HEK293 (cell line): ENCODE measurements at regions not wholly inside any gene's neighbourhood (a gene's known extent, or its start where the extent isn't known, plus 50 kb on each side); places are given as distances from the start of the nearest gene placed in this dataset.
"Not testable (repeated sequence)": the region's sequence is repeated elsewhere in the genome, so short reads cannot be mapped to it uniquely, and the experiment has no call there.

Experiments used
- CTCF ChIA-PET: fragments of 350-600 bp; formaldehyde crosslinking; extraction: SDS; loops from one replicate; lab custom pipeline; 2021; ENCODE audit warnings: antibody characterized with exemption; lab: Yijun Ruan, JAX
- POLR2A ChIA-PET: fragments of 300-600 bp; formaldehyde crosslinking; extraction: SDS; loops from one replicate; lab custom pipeline; 2020; ENCODE audit warnings: antibody characterized with exemption, inconsistent platforms; lab: Yijun Ruan, JAX
- H3K27ac ChIP-seq: fragments of 200-500 bp; sonication (Bioruptor generic); 2 replicates; pipeline ENCODE4 v1.5.1; 2014; ENCODE audit warnings: low read depth, low read length, control low read depth, inconsistent platforms; ENCODE audit errors: extremely low read depth
- H3K36me3 ChIP-seq, 2 experiments: fragments of 200-500 bp in 1 of 2; sonication (Bioruptor generic) in 1 of 2; 1 replicate in 1 of 2; 2 replicates in 1 of 2; pipeline ENCODE4 v1.5.1; 2014 to 2017; ENCODE audit warnings: inconsistent platforms in 2 of 2, low read length in 2 of 2; ENCODE audit not compliant: control insufficient read depth in 2 of 2, insufficient read depth in 1 of 2
- H3K4me1 ChIP-seq: fragments of 200-500 bp; sonication (Bioruptor generic); 2 replicates; pipeline ENCODE4 v1.5.1; 2014; ENCODE audit warnings: mild to moderate bottlenecking, low read length, inconsistent platforms; ENCODE audit not compliant: control insufficient read depth, insufficient read depth
- H3K4me3 ChIP-seq: 2 replicates; pipeline ENCODE4 v1.5.1; 2011; ENCODE audit warnings: low read depth, mild to moderate bottlenecking, control low read depth, low read length, moderate library complexity
- H3K9me3 ChIP-seq: fragments of 200-500 bp; sonication (Bioruptor generic); 2 replicates; pipeline ENCODE4 v1.5.1; 2014; ENCODE audit warnings: low read depth, low read length, inconsistent platforms; ENCODE audit not compliant: control insufficient read depth, insufficient read depth
- MZF1 ChIP-seq: fragments of 450-650 bp; formaldehyde crosslinking; IDR thresholded peaks from 2 replicates; pipeline ENCODE4 v1.5.1; 2017; ENCODE audit warnings: missing biosample characterization, missing genetic modification characterization, borderline replicate concordance
- PRDM1 ChIP-seq: fragments of 450-650 bp; formaldehyde crosslinking; IDR thresholded peaks from 2 replicates; pipeline ENCODE4; 2016; ENCODE audit warnings: missing biosample characterization, missing genetic modification characterization
- SP2 ChIP-seq: fragments of 450-650 bp; formaldehyde crosslinking; IDR thresholded peaks from 2 replicates; pipeline ENCODE4 v1.5.1; 2016; ENCODE audit warnings: missing biosample characterization, missing genetic modification characterization
- TRIM28 ChIP-seq: IDR thresholded peaks from 2 replicates; pipeline ENCODE4 v1.6.1; 2011; ENCODE audit warnings: low read length, control low read depth, borderline replicate concordance
- WT1 ChIP-seq: fragments of 450-650 bp; formaldehyde crosslinking; IDR thresholded peaks from 2 replicates; pipeline ENCODE4 v1.5.1; 2016; ENCODE audit warnings: missing biosample characterization, missing genetic modification characterization
- ZFP37 ChIP-seq: fragments of 450-650 bp; formaldehyde crosslinking; IDR thresholded peaks from 2 replicates; pipeline ENCODE4 v1.5.1; 2016; ENCODE audit warnings: missing biosample characterization, missing genetic modification characterization
- ZNF146 ChIP-seq: fragments of 450-650 bp; formaldehyde crosslinking; IDR thresholded peaks from 2 replicates; pipeline ENCODE4 v1.5.1; 2016; ENCODE audit warnings: missing biosample characterization, missing genetic modification characterization
- ZNF221 ChIP-seq: fragments of 450-650 bp; formaldehyde crosslinking; IDR thresholded peaks from 2 replicates; pipeline ENCODE4 v1.5.1; 2017; ENCODE audit warnings: missing biosample characterization, missing genetic modification characterization, borderline replicate concordance
- ZNF223 ChIP-seq: fragments of 450-650 bp; formaldehyde crosslinking; IDR thresholded peaks from 2 replicates; pipeline ENCODE4 v1.5.1; 2016; ENCODE audit warnings: missing biosample characterization, missing genetic modification characterization
- ZNF311 ChIP-seq: fragments of 450-650 bp; formaldehyde crosslinking; IDR thresholded peaks from 2 replicates; pipeline ENCODE4 v1.5.1; 2017; ENCODE audit warnings: missing biosample characterization, missing genetic modification characterization, borderline replicate concordance
- ZNF660 ChIP-seq: fragments of 450-650 bp; IDR thresholded peaks from 2 replicates; pipeline ENCODE4 v1.5.1; 2018; ENCODE audit warnings: missing biosample characterization, mild to moderate bottlenecking, missing genetic modification characterization
- ZNF707 ChIP-seq: fragments of 450-650 bp; formaldehyde crosslinking; IDR thresholded peaks from 2 replicates; pipeline ENCODE4 v1.5.1; 2016; ENCODE audit warnings: missing biosample characterization, missing genetic modification characterization
- TF ChIP-seq, protein P1 (sequence below): fragments of 450-650 bp; formaldehyde crosslinking; IDR thresholded peaks from 2 replicates; pipeline ENCODE4 v1.5.1; 2017; ENCODE audit warnings: missing biosample characterization, missing genetic modification characterization
- TF ChIP-seq, protein P2 (sequence below): fragments of 450-650 bp; formaldehyde crosslinking; IDR thresholded peaks from 2 replicates; pipeline ENCODE4 v1.5.1; 2016; ENCODE audit warnings: missing biosample characterization, missing genetic modification characterization
- TF ChIP-seq, protein P3 (sequence below): fragments of 450-650 bp; formaldehyde crosslinking; IDR thresholded peaks from 2 replicates; pipeline ENCODE4 v1.5.1; 2017; ENCODE audit warnings: missing biosample characterization, missing genetic modification characterization
- TF ChIP-seq, protein P4 (sequence below): fragments of 450-650 bp; formaldehyde crosslinking; IDR thresholded peaks from 2 replicates; pipeline ENCODE4 v1.5.0; 2017; ENCODE audit warnings: missing biosample characterization, missing genetic modification characterization, borderline replicate concordance

DNA sequence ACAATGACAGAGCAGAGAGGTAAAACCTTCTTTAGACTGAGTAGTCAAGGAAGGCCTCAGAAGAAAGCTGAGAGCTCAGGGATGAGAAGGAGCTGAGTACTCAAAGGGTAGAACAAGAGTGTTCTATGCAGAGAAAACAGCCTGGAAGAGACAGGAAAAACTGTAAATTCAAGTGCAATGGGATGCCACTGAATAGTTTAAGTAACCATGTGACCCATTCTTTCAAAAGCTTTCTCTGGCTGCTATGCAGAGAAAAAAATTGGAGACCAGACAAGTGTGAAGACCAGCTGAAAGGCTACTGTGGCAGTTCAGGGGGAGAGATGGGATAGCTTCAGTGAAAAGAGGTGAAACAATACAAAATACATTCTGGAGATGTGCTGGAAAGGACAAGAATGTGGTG lies 61.3 kb upstream of the RNF38 start:
- Histone ChIP-seq H3K36me3 (peaks cover 0 to 8% of the 10 kb centered on the region in 2 experiments; a peak in 1 of 3 replicates), H3K4me3 (no peak overlapping the region), H3K4me1 (no peaks in the 10 kb centered on the region), H3K9me3 (no peaks in the 10 kb centered on the region), H3K27ac (no peak overlapping the region)
- TF ChIP-seq, protein P1, sequence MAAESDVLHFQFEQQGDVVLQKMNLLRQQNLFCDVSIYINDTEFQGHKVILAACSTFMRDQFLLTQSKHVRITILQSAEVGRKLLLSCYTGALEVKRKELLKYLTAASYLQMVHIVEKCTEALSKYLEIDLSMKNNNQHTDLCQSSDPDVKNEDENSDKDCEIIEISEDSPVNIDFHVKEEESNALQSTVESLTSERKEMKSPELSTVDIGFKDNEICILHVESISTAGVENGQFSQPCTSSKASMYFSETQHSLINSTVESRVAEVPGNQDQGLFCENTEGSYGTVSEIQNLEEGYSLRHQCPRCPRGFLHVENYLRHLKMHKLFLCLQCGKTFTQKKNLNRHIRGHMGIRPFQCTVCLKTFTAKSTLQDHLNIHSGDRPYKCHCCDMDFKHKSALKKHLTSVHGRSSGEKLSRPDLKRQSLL (tag by site-specific recombination), result no peak
- TF ChIP-seq ZFP37 (tag by site-specific recombination), result 0 out of 2 replicates have a peak, but pooled peaks have one; percentile 48
- ChIA-PET CTCF (interaction anchor here (0.7 to 2.4 kb wide), 2 partner anchors 11 to 162 kb away, joined by 3 to 14 read pairs; no protein-coding TSS in a partner anchor), POLR2A (interaction anchor here (0.7 kb wide), 1 partner anchor 61 kb away, joined by 5 read pairs; no protein-coding TSS in a partner anchor)

DNA sequence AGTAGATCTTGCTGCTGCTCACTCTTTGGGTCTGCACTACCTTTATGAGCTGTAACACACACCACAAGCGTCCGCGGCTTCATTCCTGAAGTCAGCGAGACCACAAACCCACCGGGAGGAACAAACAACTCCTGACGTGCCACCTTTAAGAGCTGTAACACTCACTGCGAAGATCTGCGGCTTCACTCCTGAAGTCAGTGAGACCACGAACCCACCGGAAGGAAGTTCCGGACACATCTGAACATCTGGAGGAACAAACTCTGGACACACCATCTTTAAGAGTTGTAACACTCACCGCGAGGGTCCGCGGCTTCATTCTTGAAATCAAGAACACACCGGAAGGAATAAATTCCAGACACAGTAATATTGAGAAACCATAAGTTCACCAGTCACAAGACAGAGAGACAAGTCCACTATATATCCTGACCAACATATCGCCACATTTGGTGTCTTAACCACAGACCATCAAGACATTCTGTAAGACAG lies 58.4 kb upstream of the RNF38 start:
- ChIA-PET POLR2A (interaction anchor here (0.5 kb wide), 1 partner anchor 43 kb away, joined by 4 read pairs; no protein-coding TSS in a partner anchor), CTCF (interaction anchor here (0.6 to 5.7 kb wide), 4 partner anchors 41 to 97 kb away, joined by 3 to 32 read pairs (median 6); no protein-coding TSS in a partner anchor)
- H3K4me1 ChIP-seq, H3K27ac ChIP-seq, H3K36me3 ChIP-seq, H3K4me3 ChIP-seq, H3K9me3 ChIP-seq: not testable (repeated sequence)

DNA sequence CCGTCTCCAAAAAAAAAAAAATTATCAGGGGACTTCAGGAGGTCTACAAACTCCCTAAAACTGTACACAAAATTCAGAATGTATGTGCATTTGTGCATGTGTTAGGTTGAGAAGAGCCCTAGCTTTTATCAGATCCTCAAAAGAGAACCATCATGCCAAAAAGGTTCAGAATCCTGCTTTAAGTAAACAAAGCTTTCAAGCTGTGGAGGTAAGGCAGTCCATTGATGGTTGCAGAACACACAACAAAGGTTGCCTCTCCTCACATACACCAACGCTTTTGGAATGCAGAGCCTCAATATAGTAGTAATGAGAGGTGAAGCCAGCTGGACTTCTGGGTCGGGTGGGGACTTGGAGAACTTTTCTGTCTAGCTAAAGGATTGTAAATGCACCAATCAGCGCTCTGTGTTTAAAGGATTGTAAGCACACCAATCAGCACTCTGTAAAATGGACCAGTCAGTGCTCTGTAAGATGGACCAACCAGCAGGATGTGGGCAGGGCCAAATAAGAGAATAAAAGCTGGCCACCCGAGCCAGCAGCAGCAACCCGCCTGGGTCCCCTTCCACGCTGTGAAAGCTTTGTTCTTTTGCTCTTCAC lies 57.9 kb upstream of the RNF38 start:
- peaks cover 0 to 5% of the 10 kb centered on the region in 2 experiments; a peak in 1 of 3 replicates for H3K36me3 ChIP-seq
- no peak overlapping the region for H3K27ac ChIP-seq
- H3K4me1 ChIP-seq, result no peaks in the 10 kb centered on the region
- CTCF ChIA-PET, result interaction anchor here (0.6 to 5.7 kb wide), 5 partner anchors 10 to 98 kb away, joined by 3 to 32 read pairs (median 5); no protein-coding TSS in a partner anchor
- no peaks in the 10 kb centered on the region for H3K9me3 ChIP-seq
- TF ChIP-seq ZNF707 (tag by site-specific recombination) (no peak), TRIM28 (no peak), SP2 (tag by site-specific recombination) (no peak), MZF1 (tag by site-specific recombination) (no peak), ZNF221 (no peak), ZNF223 (tag by site-specific recombination) (no peak), ZNF311 (tag by site-specific recombination) (no peak), WT1 (no peak), ZNF660 (tag by site-specific recombination) (no peak), ZNF146 (tag by site-specific recombination) (no peak), PRDM1 (tag by site-specific recombination) (no peak)
- TF ChIP-seq, protein P2, sequence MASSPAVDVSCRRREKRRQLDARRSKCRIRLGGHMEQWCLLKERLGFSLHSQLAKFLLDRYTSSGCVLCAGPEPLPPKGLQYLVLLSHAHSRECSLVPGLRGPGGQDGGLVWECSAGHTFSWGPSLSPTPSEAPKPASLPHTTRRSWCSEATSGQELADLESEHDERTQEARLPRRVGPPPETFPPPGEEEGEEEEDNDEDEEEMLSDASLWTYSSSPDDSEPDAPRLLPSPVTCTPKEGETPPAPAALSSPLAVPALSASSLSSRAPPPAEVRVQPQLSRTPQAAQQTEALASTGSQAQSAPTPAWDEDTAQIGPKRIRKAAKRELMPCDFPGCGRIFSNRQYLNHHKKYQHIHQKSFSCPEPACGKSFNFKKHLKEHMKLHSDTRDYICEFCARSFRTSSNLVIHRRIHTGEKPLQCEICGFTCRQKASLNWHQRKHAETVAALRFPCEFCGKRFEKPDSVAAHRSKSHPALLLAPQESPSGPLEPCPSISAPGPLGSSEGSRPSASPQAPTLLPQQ (tag by site-specific recombination), result no peak
- POLR2A ChIA-PET, result no interaction called here
- no peak overlapping the region for H3K4me3 ChIP-seq

DNA sequence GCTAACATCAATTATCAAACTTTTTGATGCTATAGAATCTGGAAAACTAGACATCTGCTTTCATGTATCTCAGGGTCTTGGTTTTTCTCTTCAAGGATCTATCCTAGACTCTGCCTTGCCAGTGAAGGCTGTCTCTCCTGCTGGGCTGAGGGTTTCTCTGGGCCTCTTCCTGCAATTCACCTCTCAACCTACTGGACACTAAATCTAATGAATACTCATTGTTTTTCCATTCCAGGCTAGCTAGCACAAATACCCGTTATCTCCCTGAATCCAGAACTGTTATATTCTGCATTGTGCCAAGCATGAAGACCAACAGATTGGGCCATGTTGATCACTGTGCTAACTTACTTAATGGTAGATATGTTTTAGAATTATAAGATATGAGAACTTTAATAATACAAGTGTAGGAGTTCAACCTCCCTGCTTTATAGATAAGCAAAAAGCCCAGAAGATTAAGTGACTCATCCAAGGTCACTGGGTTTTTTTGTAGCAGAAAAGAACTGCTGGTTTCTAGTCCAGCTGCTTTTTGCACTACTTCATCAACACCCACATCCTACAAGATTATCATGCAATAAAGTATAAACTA lies 56.5 kb upstream of the RNF38 start:
- TF ChIP-seq MZF1 (tag by site-specific recombination), result no peak
- TF ChIP-seq, protein P3, sequence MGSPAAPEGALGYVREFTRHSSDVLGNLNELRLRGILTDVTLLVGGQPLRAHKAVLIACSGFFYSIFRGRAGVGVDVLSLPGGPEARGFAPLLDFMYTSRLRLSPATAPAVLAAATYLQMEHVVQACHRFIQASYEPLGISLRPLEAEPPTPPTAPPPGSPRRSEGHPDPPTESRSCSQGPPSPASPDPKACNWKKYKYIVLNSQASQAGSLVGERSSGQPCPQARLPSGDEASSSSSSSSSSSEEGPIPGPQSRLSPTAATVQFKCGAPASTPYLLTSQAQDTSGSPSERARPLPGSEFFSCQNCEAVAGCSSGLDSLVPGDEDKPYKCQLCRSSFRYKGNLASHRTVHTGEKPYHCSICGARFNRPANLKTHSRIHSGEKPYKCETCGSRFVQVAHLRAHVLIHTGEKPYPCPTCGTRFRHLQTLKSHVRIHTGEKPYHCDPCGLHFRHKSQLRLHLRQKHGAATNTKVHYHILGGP (tag by site-specific recombination), result no peak
- TF ChIP-seq, protein P1 (tag by site-specific recombination), result no peak
- TF ChIP-seq, protein P4, sequence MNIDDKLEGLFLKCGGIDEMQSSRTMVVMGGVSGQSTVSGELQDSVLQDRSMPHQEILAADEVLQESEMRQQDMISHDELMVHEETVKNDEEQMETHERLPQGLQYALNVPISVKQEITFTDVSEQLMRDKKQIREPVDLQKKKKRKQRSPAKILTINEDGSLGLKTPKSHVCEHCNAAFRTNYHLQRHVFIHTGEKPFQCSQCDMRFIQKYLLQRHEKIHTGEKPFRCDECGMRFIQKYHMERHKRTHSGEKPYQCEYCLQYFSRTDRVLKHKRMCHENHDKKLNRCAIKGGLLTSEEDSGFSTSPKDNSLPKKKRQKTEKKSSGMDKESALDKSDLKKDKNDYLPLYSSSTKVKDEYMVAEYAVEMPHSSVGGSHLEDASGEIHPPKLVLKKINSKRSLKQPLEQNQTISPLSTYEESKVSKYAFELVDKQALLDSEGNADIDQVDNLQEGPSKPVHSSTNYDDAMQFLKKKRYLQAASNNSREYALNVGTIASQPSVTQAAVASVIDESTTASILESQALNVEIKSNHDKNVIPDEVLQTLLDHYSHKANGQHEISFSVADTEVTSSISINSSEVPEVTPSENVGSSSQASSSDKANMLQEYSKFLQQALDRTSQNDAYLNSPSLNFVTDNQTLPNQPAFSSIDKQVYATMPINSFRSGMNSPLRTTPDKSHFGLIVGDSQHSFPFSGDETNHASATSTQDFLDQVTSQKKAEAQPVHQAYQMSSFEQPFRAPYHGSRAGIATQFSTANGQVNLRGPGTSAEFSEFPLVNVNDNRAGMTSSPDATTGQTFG, result no peak
- Histone ChIP-seq H3K4me3 (no peak overlapping the region), H3K27ac (no peak overlapping the region), H3K9me3 (no peaks in the 10 kb centered on the region), H3K4me1 (no peaks in the 10 kb centered on the region), H3K36me3 (peaks cover 0 to 5% of the 10 kb centered on the region in 2 experiments; a peak in 1 of 3 replicates)
- ChIA-PET CTCF (interaction anchor here (0.9 to 5.7 kb wide), 4 partner anchors 9 to 272 kb away, joined by 3 to 32 read pairs (median 4); no protein-coding TSS in a partner anchor), POLR2A (no interaction called here)
